ENCODE measurements at regions not wholly inside any gene's neighbourhood (a gene's known extent, or its start where the extent isn't known, plus 50 kb on each side); places are given as distances from the start of the nearest gene placed in this dataset.
"Not testable (repeated sequence)": the region's sequence is repeated elsewhere in the genome, so short reads cannot be mapped to it uniquely, and the experiment has no call there.

DNA sequence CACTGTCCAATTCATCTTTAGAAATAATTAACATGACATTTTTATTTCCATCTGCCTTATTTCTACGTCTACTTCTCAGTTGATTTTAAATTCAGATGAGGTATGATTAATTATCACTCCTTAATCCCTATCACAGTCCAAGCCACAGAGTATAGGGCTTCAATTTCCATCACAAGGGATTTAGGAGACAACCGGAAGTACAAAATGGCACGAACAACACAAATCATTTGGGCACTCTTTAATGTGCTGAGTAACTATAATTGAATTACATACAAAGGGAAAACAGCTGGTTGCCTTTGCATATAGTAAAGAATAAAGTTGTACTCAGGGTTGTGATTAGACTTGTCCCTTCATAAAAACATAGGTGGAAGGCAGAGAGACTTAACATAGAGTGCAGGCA is 290.4 kb upstream of the MAGEB16 start:
- no peak overlapping the region for H3K4me3 ChIP-seq (ENCODE audit: low read length in 3 of 3)
- TF ChIP-seq, protein P1, sequence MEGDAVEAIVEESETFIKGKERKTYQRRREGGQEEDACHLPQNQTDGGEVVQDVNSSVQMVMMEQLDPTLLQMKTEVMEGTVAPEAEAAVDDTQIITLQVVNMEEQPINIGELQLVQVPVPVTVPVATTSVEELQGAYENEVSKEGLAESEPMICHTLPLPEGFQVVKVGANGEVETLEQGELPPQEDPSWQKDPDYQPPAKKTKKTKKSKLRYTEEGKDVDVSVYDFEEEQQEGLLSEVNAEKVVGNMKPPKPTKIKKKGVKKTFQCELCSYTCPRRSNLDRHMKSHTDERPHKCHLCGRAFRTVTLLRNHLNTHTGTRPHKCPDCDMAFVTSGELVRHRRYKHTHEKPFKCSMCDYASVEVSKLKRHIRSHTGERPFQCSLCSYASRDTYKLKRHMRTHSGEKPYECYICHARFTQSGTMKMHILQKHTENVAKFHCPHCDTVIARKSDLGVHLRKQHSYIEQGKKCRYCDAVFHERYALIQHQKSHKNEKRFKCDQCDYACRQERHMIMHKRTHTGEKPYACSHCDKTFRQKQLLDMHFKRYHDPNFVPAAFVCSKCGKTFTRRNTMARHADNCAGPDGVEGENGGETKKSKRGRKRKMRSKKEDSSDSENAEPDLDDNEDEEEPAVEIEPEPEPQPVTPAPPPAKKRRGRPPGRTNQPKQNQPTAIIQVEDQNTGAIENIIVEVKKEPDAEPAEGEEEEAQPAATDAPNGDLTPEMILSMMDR (IDR thresholded peaks at IDR 0.05; ENCODE audit: borderline replicate concordance, extremely low read depth, insufficient read depth), result no peak
- H3K27ac ChIP-seq (ENCODE audit: low read depth in 2 of 2, low read length in 2 of 2), result no peak overlapping the region
- FAIRE-seq (no peak), DNase-seq (peak in 2 of 5 donors; percentile 8 to 43)
- no peaks in the 10 kb centered on the region for H3K4me1 ChIP-seq (ENCODE audit: control insufficient read depth in 2 of 3, insufficient read depth in 2 of 3, low read depth in 1 of 3, low read length in 3 of 3)
- no peaks in the 10 kb centered on the region for H3K36me3 ChIP-seq (ENCODE audit: control insufficient read depth in 2 of 3, insufficient read depth in 3 of 3, low read length in 3 of 3)
- H3K9ac ChIP-seq (ENCODE audit: low read length in 3 of 3), result no peak overlapping the region
- H3K9me3 ChIP-seq (ENCODE audit: control insufficient read depth in 2 of 3, insufficient read depth in 1 of 3, low read length in 3 of 3), result no peaks in the 10 kb centered on the region
- intact Hi-C loops (cut with DNase I), result no loop called here
- H3K27me3 ChIP-seq (ENCODE audit: control insufficient read depth, insufficient read depth, low read length), result no peaks in the 10 kb centered on the region

DNA sequence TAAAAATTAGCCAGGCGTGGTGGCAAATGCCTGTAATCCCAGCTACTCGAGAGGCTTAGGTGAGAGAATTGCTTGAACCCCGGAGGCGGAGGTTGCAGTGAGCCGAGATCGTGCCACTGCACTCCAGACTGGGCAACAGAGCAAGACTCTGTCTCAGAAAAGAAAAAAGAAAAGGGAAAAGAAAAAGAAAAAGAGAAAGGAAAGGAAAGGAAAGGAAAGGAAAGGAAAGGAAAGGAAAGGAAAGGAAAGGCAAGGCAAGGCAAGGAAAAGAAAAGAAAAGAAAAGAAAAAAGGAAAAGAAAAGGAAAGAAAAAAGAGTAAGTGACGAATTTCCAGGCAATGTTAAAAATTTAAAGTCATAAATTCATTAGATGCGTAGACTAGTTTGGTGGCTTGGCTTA is 250.1 kb upstream of the MAGEB16 start:
- DNase-seq; H3K9ac ChIP-seq (ENCODE audit: low read length in 3 of 3); intact Hi-C loops (cut with DNase I); H3K27ac ChIP-seq (ENCODE audit: low read depth in 2 of 2, low read length in 2 of 2); H3K27me3 ChIP-seq (ENCODE audit: control insufficient read depth, insufficient read depth, low read length); FAIRE-seq; H3K36me3 ChIP-seq (ENCODE audit: control insufficient read depth in 2 of 3, insufficient read depth in 3 of 3, low read length in 3 of 3); H3K4me3 ChIP-seq (ENCODE audit: low read length in 3 of 3); H3K9me3 ChIP-seq (ENCODE audit: control insufficient read depth in 2 of 3, insufficient read depth in 1 of 3, low read length in 3 of 3); H3K4me1 ChIP-seq (ENCODE audit: control insufficient read depth in 2 of 3, insufficient read depth in 2 of 3, low read depth in 1 of 3, low read length in 3 of 3): not testable (repeated sequence)

DNA sequence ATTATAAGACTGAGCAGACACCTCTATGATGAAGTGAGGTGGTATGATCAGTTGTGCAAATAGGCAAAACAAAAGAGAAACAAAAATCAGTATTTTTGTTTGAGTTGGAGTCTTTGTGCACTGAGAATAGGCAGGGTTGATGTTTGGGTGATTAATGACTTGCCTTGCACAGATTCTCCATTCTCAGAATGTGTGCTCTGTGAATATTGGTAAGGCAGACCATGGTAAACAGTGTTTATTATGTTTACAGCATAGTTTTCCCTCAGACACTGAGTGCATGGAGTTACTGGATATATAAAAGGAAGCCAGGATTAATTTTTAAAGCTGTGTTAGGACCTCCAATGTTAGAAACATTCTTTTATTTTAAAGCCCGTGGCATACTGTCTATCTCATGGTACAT is 240.2 kb upstream of the MAGEB16 start:
- FAIRE-seq, result no peak

DNA sequence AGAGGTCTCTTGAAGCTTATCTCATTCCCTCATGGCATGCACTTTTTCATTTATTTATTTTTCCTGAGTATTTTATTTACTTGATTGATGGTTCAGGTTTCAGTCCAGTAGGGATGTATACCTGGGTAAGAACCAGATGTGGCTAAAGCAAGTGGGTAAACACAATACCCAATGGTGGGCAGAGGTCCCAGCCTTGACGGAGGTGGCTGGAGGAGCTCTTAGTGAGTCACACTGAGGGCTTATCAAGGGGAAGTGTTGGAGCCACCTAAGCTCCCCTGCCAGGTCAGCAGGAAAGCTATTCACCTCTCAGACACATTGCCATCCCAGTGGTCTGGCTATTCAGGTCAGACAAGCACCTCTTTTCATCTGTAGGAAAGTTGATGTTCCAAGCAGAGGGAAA is 236.2 kb upstream of the MAGEB16 start:
- intact Hi-C loops (cut with DNase I), result no loop called here
- Histone ChIP-seq H3K9me3 (ENCODE audit: control insufficient read depth in 2 of 3, insufficient read depth in 1 of 3, low read length in 3 of 3) (no peaks in the 10 kb centered on the region), H3K4me1 (ENCODE audit: control insufficient read depth in 2 of 3, insufficient read depth in 2 of 3, low read depth in 1 of 3, low read length in 3 of 3) (no peaks in the 10 kb centered on the region), H3K36me3 (ENCODE audit: control insufficient read depth in 2 of 3, insufficient read depth in 3 of 3, low read length in 3 of 3) (no peaks in the 10 kb centered on the region), H3K27me3 (ENCODE audit: control insufficient read depth, insufficient read depth, low read length) (no peaks in the 10 kb centered on the region), H3K9ac (ENCODE audit: low read length in 3 of 3) (no peak overlapping the region), H3K27ac (ENCODE audit: low read depth in 2 of 2, low read length in 2 of 2) (no peak overlapping the region), H3K4me3 (ENCODE audit: low read length in 3 of 3) (no peak overlapping the region)
- FAIRE-seq, result no peak
- no peak for DNase-seq
- TF ChIP-seq, protein P1 (IDR thresholded peaks at IDR 0.05; ENCODE audit: borderline replicate concordance, extremely low read depth, insufficient read depth), result no peak

More for the DNA sequence above, 240.2 kb upstream of the MAGEB16 start:
- Histone ChIP-seq H3K27ac (ENCODE audit: low read depth in 2 of 2, low read length in 2 of 2) (no peak overlapping the region), H3K4me3 (ENCODE audit: low read length in 3 of 3) (no peak overlapping the region), H3K36me3 (ENCODE audit: control insufficient read depth in 2 of 3, insufficient read depth in 3 of 3, low read length in 3 of 3) (no peaks in the 10 kb centered on the region), H3K4me1 (ENCODE audit: control insufficient read depth in 2 of 3, insufficient read depth in 2 of 3, low read depth in 1 of 3, low read length in 3 of 3) (no peaks in the 10 kb centered on the region), H3K27me3 (ENCODE audit: control insufficient read depth, insufficient read depth, low read length) (no peaks in the 10 kb centered on the region), H3K9me3 (ENCODE audit: control insufficient read depth in 2 of 3, insufficient read depth in 1 of 3, low read length in 3 of 3) (no peaks in the 10 kb centered on the region), H3K9ac (ENCODE audit: low read length in 3 of 3) (no peak overlapping the region)
- no peak for DNase-seq
- TF ChIP-seq, protein P1 (IDR thresholded peaks at IDR 0.05; ENCODE audit: borderline replicate concordance, extremely low read depth, insufficient read depth), result no peak
- intact Hi-C loops (cut with DNase I), result no loop called here
